Mucosa of descending colon (tissue), 3 donors: ENCODE measurements at regions not wholly inside any gene's neighbourhood (a gene's known extent, or its start where the extent isn't known, plus 50 kb on each side); places are given as distances from the start of the nearest gene placed in this dataset.
"Not testable (repeated sequence)": the region's sequence is repeated elsewhere in the genome, so short reads cannot be mapped to it uniquely, and the experiment has no call there.

Experiments used
- ATAC-seq: fragments of 200-7000 bp; cut with Tn5 transposase; one replicate; pipeline ENCODE4 v1.9.1; 2020; ENCODE audit warnings: mild to moderate bottlenecking, moderate library complexity
- DNase-seq, 3 donors: peaks; one replicate each; pipeline ENCODE4 v3.0.0-alpha.2; 2020
- H3K36me3 ChIP-seq: fragments of 200-600 bp; one replicate; pipeline ENCODE4 v1.8.0; 2021; ENCODE audit warnings: low read depth, mild to moderate bottlenecking
- H3K4me1 ChIP-seq: fragments of 200-600 bp; one replicate; pipeline ENCODE4 v1.8.0; 2021; ENCODE audit warnings: low read depth, mild to moderate bottlenecking
- H3K4me3 ChIP-seq: fragments of 200-600 bp; one replicate; pipeline ENCODE4 v1.8.0; 2021; ENCODE audit warnings: mild to moderate bottlenecking
- H3K9me3 ChIP-seq: fragments of 200-600 bp; one replicate; pipeline ENCODE4 v1.8.0; 2021; ENCODE audit warnings: mild to moderate bottlenecking
- intact Hi-C, 2 donors: fragments of 100-400 bp; cut with DNase I in 1 of 2; cut with micrococcal nuclease in 1 of 2; formaldehyde crosslinking; loops; one replicate each; pipeline versions ENCODE4 v1.11.0 to v1.11.1; 2022; cut with DNase I, micrococcal nuclease
- TF ChIP-seq, protein P1 (sequence below): fragments of 200-600 bp; IDR thresholded peaks from one replicate; pipeline ENCODE4 v1.8.0; 2022; ENCODE audit warnings: antibody characterized with exemption, mild to moderate bottlenecking
- donor health status: DM: no; HTN: no; CAD: no; lungs with moderate emphysema.
- donor health status: DM: no; HTN: no; CAD: no.
- donor health status: DM: no; HTN: yes; CAD: no.

GRCh38 chr1:2952371-2952770 is 68.9 kb upstream of the ACTRT2 start:
- DNase-seq (peak in 2 of 3 donors; percentile 3 to 12), ATAC-seq (no peak)
- TF ChIP-seq, protein P1, sequence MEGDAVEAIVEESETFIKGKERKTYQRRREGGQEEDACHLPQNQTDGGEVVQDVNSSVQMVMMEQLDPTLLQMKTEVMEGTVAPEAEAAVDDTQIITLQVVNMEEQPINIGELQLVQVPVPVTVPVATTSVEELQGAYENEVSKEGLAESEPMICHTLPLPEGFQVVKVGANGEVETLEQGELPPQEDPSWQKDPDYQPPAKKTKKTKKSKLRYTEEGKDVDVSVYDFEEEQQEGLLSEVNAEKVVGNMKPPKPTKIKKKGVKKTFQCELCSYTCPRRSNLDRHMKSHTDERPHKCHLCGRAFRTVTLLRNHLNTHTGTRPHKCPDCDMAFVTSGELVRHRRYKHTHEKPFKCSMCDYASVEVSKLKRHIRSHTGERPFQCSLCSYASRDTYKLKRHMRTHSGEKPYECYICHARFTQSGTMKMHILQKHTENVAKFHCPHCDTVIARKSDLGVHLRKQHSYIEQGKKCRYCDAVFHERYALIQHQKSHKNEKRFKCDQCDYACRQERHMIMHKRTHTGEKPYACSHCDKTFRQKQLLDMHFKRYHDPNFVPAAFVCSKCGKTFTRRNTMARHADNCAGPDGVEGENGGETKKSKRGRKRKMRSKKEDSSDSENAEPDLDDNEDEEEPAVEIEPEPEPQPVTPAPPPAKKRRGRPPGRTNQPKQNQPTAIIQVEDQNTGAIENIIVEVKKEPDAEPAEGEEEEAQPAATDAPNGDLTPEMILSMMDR, result no peak
- Histone ChIP-seq H3K9me3 (peaks cover 10% of the 10 kb centered on the region), H3K36me3 (no peaks in the 10 kb centered on the region), H3K4me1 (no peaks in the 10 kb centered on the region), H3K4me3 (no peak overlapping the region)
- intact Hi-C loops, result no loop called here

GRCh38 chr1:2952992-2953391 is 68.3 kb upstream of the ACTRT2 start:
- TF ChIP-seq, protein P1, result no peak
- intact Hi-C loops, result no loop called here
- Histone ChIP-seq H3K36me3 (no peaks in the 10 kb centered on the region), H3K4me1 (no peaks in the 10 kb centered on the region), H3K4me3 (no peak overlapping the region), H3K9me3 (peaks cover 16% of the 10 kb centered on the region)
- DNase-seq (peak in 1 of 3 donors; percentile 1), ATAC-seq (no peak)

GRCh38 chr1:2953688-2954285 is 67.5 kb upstream of the ACTRT2 start:
- H3K9me3 ChIP-seq, result peaks cover 21% of the 10 kb centered on the region

DNA sequence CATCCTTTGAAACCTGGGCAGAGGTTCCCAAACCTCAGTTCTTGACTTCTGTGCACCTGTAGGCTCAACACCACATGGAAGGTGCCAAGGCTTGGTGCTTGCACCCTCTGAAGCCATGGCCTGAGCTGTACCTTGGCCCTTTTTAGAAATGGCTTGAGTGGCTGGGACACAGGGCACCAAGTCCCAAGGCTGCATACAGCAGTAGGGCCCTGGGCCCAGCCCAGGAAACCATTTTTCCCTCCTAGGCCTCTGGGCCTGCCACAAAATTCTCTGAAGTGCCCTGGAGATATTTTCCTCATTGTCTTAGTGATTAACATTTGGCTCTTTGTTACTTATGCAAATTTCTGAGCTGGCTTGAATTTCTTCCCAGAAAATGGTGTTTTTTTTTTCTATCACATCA is 65.6 kb upstream of the ACTRT2 start:
- ATAC-seq (no peak), DNase-seq (peak in 1 of 3 donors; percentile 2)
- Histone ChIP-seq H3K9me3 (peaks cover 21% of the 10 kb centered on the region), H3K36me3 (no peaks in the 10 kb centered on the region), H3K4me3 (no peak overlapping the region), H3K4me1 (no peaks in the 10 kb centered on the region)
- intact Hi-C loops, result no loop called here
- TF ChIP-seq, protein P1, result no peak

More at GRCh38 chr1:2953688-2954285, 67.5 kb upstream of the ACTRT2 start:
- Histone ChIP-seq H3K4me1 (no peaks in the 10 kb centered on the region), H3K4me3 (no peak overlapping the region), H3K36me3 (no peaks in the 10 kb centered on the region)
- no peak for DNase-seq
- intact Hi-C loops, result no loop called here
- no peak for ATAC-seq
- TF ChIP-seq, protein P1, result no peak

DNA sequence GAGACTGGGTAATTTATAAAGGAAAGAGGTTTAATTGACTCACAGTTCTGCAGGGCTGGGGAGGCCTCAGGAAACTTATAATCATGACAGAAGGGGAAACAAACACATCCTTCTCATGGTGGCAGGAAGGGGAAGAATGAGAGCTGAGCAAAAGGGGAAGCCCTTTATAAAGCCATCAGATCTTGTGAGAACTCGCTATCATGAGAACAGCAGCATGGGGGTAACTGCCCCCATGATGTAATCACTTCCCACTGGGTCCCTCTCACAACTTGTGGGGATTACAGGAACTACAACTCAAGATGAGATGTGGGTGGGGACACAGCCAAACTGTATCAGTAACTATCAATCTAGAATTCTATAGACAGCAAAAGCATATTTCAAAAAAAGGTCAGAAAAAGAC is 64.7 kb upstream of the ACTRT2 start:
- Histone ChIP-seq H3K36me3 (no peaks in the 10 kb centered on the region), H3K9me3 (peaks cover 21% of the 10 kb centered on the region), H3K4me1 (no peaks in the 10 kb centered on the region), H3K4me3 (no peak overlapping the region)
- ATAC-seq, result no peak
- intact Hi-C loops, result no loop called here
- DNase-seq, result no peak
- TF ChIP-seq, protein P1, result no peak

DNA sequence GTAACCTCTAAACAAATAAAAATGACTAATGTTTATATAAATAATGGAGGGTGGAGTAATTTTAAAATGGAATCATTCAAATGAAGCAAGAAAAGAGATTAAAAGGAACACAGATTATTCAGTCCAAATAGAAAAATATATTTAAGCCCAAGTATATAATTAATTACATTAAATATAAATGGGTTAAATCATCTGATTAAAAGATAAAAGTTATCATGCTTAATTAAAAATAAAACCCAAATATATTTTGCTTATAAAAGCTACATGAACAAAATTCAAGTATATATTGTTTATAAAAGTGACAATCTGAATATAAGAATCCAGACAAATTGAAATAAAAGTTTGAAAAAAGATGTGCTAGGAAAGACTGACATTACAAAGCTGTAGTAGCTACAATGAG is 63.9 kb upstream of the ACTRT2 start:
- peaks cover 21% of the 10 kb centered on the region for H3K9me3 ChIP-seq
- TF ChIP-seq, protein P1, result no peak
- DNase-seq (no peak), ATAC-seq (no peak)
- intact Hi-C loops, result no loop called here
- no peak overlapping the region for H3K4me3 ChIP-seq
- no peaks in the 10 kb centered on the region for H3K4me1 ChIP-seq
- no peaks in the 10 kb centered on the region for H3K36me3 ChIP-seq

DNA sequence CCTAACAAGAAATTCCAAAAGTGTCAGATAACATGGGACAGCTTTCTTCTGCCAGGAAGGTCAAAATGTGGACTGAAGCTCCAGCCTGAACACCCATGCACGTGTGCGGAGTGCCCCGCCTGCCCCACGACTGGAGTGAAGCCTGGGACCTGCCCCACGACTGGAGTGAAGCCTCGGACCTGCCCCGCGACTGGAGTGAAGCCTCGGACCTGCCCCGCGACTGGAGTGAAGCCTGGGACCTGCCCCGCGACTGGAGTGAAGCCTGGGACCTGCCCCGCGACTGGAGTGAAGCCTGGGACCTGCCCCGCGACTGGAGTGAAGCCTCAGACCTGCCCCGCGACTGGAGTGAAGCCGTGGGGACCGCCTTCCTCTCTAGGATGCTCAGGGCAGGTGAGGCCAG is 61.4 kb upstream of the ACTRT2 start:
- peak in 1 of 3 donors; percentile 29 for DNase-seq
- H3K9me3 ChIP-seq, result peaks cover 21% of the 10 kb centered on the region
- intact Hi-C loops, H3K4me1 ChIP-seq, H3K36me3 ChIP-seq, H3K4me3 ChIP-seq, ATAC-seq: not testable (repeated sequence)
